Vagina (tissue), 2 donors: ENCODE measurements at regions not wholly inside any gene's neighbourhood (a gene's known extent, or its start where the extent isn't known, plus 50 kb on each side); places are given as distances from the start of the nearest gene placed in this dataset.
A peak's percentile ranks its signal among the peaks of the same experiment; 100 is the strongest.

Experiments
- DNase-seq, 2 donors: peaks; one replicate each; pipeline ENCODE4 v3.0.0-alpha.2; 2017; ENCODE audit errors: extremely low spot score in 2 of 2
- H3K27ac ChIP-seq: fragments of 200-600 bp; sonication (generic); one replicate; pipeline ENCODE4 v1.5.1; 2019
- H3K27me3 ChIP-seq: fragments of 200-600 bp; sonication (generic); one replicate; pipeline ENCODE4 v1.5.1; 2019
- H3K36me3 ChIP-seq, 2 donors: fragments of 200-600 bp; sonication (generic); one replicate each; pipeline ENCODE4 v1.5.1; 2017 to 2019
- H3K4me1 ChIP-seq: fragments of 200-600 bp; sonication (generic); one replicate; pipeline ENCODE4 v1.5.1; 2019
- H3K4me3 ChIP-seq, 2 donors: fragments of 200-600 bp; sonication (generic); 1 replicate in 1 of 2; 2 replicates in 1 of 2; pipeline ENCODE4 v1.5.1; 2016 to 2019
- H3K9me3 ChIP-seq: fragments of 200-600 bp; sonication (generic); one replicate; pipeline ENCODE4 v1.5.1; 2019
- POLR2A ChIP-seq, 2 donors: fragments of 450-650 bp; IDR thresholded peaks; one replicate each; pipeline ENCODE4 v1.6.1; 2017; ENCODE audit warnings: antibody characterized with exemption in 2 of 2, mild to moderate bottlenecking in 2 of 2, moderate library complexity in 2 of 2
- POLR2AphosphoS5 ChIP-seq, 2 donors: sonication (generic); formaldehyde crosslinking; IDR thresholded peaks; one replicate each; pipeline ENCODE4 v1.9.0; 2017; ENCODE audit warnings: antibody characterized with exemption in 2 of 2, mild to moderate bottlenecking in 2 of 2, low read depth in 1 of 2; ENCODE audit not compliant: insufficient read depth in 1 of 2
- intact Hi-C: fragments of 100-400 bp; cut with DNase I; formaldehyde crosslinking; loops from one replicate; pipeline ENCODE4 v1.15.1; 2023
- TF ChIP-seq, protein P1 (sequence below), 3 experiments: fragments of 450-650 bp in 2 of 3; fragments of 200-600 bp in 1 of 3; sonication (generic) in 1 of 3; IDR thresholded peaks; one replicate each; pipeline ENCODE4 v1.5.1; 2017 to 2019; ENCODE audit warnings: antibody characterized with exemption in 3 of 3, mild to moderate bottlenecking in 2 of 3, moderate library complexity in 2 of 3

DNA sequence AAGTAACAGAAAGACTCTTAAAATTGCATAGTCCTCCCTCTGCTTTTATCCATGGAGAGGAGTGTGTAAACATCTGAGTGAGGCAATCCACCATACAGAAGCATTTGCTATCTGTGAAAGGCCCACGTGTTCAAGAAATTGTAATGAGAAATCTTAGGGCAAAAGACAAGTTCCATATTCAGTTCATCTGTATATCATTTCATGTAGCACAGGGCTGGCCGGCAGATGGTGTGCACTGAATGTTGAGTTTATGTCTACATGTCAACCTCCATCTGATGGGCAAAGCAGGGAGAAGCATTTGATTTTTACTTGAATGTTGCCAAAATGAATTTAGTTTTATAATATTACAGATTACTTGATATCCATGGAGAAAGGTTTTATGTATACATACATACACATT lies 179.5 kb upstream of the RAD23B start:
- Histone ChIP-seq H3K36me3 (no peaks in the 10 kb centered on the region), H3K9me3 (no peaks in the 10 kb centered on the region), H3K27ac (no peak overlapping the region), H3K27me3 (no peaks in the 10 kb centered on the region), H3K4me1 (no peaks in the 10 kb centered on the region), H3K4me3 (no peak overlapping the region)
- no peak for DNase-seq
- intact Hi-C loops: no loop called here
- TF ChIP-seq POLR2A (IDR thresholded peaks at IDR 0.05) (no peak), POLR2AphosphoS5 (IDR thresholded peaks at IDR 0.05; ENCODE audit: insufficient read depth in 1 of 2, low read depth in 1 of 2) (no peak)
- TF ChIP-seq, protein P1, sequence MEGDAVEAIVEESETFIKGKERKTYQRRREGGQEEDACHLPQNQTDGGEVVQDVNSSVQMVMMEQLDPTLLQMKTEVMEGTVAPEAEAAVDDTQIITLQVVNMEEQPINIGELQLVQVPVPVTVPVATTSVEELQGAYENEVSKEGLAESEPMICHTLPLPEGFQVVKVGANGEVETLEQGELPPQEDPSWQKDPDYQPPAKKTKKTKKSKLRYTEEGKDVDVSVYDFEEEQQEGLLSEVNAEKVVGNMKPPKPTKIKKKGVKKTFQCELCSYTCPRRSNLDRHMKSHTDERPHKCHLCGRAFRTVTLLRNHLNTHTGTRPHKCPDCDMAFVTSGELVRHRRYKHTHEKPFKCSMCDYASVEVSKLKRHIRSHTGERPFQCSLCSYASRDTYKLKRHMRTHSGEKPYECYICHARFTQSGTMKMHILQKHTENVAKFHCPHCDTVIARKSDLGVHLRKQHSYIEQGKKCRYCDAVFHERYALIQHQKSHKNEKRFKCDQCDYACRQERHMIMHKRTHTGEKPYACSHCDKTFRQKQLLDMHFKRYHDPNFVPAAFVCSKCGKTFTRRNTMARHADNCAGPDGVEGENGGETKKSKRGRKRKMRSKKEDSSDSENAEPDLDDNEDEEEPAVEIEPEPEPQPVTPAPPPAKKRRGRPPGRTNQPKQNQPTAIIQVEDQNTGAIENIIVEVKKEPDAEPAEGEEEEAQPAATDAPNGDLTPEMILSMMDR (IDR thresholded peaks at IDR 0.05): no peak

- TF ChIP-seq POLR2AphosphoS5 (IDR thresholded peaks at IDR 0.05; ENCODE audit: insufficient read depth in 1 of 2, low read depth in 1 of 2) (no peak), POLR2A (IDR thresholded peaks at IDR 0.05) (no peak)
- TF ChIP-seq, protein P1 (IDR thresholded peaks at IDR 0.05): no peak
- Histone ChIP-seq H3K27ac (no peak overlapping the region), H3K4me1 (no peaks in the 10 kb centered on the region), H3K9me3 (no peaks in the 10 kb centered on the region), H3K4me3 (no peak overlapping the region), H3K27me3 (no peaks in the 10 kb centered on the region), H3K36me3 (no peaks in the 10 kb centered on the region)
- DNase-seq: no peak
- intact Hi-C loops: no loop called here
These were observed 177.3 kb upstream of the RAD23B start for GRCh38 chr9:107105784-107106183.

DNA sequence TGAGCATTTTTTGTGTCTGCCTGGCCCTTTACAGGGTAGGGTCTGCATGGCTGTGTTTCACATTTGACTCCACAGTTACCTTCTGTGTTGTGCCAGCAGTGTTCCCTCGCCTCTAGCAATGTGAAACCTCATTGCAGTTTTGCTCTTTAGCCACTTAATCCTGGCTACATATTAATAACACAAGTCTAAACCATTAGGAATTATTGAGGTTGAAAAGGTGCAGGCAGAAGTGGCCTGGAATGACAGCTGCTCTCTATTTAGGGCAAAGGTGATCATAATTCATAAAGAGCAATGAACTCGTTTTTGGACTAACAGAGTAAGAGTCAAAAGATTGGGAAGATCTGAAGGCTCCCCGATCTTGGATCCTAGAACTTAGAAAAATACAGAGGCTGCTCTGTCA lies 176.7 kb upstream of the RAD23B start:
- intact Hi-C loops: no loop called here
- no peak for DNase-seq

GRCh38 chr9:107108342-107109130 lies 174.5 kb upstream of the RAD23B start:
- no peaks in the 10 kb centered on the region for H3K9me3 ChIP-seq
- no peak overlapping the region for H3K4me3 ChIP-seq
- TF ChIP-seq POLR2A (IDR thresholded peaks at IDR 0.05) (no peak), POLR2AphosphoS5 (IDR thresholded peaks at IDR 0.05; ENCODE audit: insufficient read depth in 1 of 2, low read depth in 1 of 2) (no peak)
- TF ChIP-seq, protein P1 (IDR thresholded peaks at IDR 0.05): no peak
- H3K36me3 ChIP-seq: no peaks in the 10 kb centered on the region
- no peaks in the 10 kb centered on the region for H3K4me1 ChIP-seq
- H3K27ac ChIP-seq: no peak overlapping the region
- intact Hi-C loops: no loop called here
- H3K27me3 ChIP-seq: no peaks in the 10 kb centered on the region
- DNase-seq: peak in 1 of 2 donors; percentile 71

More for the DNA sequence above, 176.7 kb upstream of the RAD23B start:
- TF ChIP-seq POLR2AphosphoS5 (IDR thresholded peaks at IDR 0.05; ENCODE audit: insufficient read depth in 1 of 2, low read depth in 1 of 2): no peak
- no peak for TF ChIP-seq POLR2A (IDR thresholded peaks at IDR 0.05)
- TF ChIP-seq, protein P1 (IDR thresholded peaks at IDR 0.05): no peak
- Histone ChIP-seq H3K4me3 (no peak overlapping the region), H3K27ac (no peak overlapping the region), H3K36me3 (no peaks in the 10 kb centered on the region), H3K4me1 (no peaks in the 10 kb centered on the region), H3K27me3 (no peaks in the 10 kb centered on the region), H3K9me3 (no peaks in the 10 kb centered on the region)

DNA sequence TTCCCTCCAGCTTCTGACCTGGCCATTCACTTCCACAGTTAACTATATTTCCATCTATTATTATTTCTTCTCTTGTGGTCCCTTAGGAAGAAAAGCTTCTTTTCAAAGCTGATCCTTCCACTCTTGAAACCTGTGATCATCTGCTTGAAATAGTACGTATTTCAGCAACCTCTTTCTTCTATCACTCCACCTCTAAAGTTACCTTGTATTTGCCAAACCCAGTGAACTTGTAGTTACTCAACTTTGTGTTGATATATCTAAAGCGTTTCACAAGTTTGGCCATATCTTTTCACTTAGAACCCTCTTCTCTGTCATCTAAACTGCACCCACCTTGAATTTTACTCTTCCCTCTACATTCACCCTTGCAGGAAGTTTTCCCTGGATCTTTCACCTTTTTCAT lies 173.8 kb upstream of the RAD23B start:
- Histone ChIP-seq H3K9me3 (no peaks in the 10 kb centered on the region), H3K4me3 (no peak overlapping the region), H3K27me3 (no peaks in the 10 kb centered on the region), H3K4me1 (no peaks in the 10 kb centered on the region), H3K36me3 (no peaks in the 10 kb centered on the region), H3K27ac (no peak overlapping the region)
- intact Hi-C loops: no loop called here
- DNase-seq: no peak
- TF ChIP-seq, protein P1 (IDR thresholded peaks at IDR 0.05): no peak
- TF ChIP-seq POLR2AphosphoS5 (IDR thresholded peaks at IDR 0.05; ENCODE audit: insufficient read depth in 1 of 2, low read depth in 1 of 2) (no peak), POLR2A (IDR thresholded peaks at IDR 0.05) (no peak)
